NCI-H187 treated with DMSO at 0.1 percent for 48 hours (cell line): ENCODE measurements at regions not wholly inside any gene's neighbourhood (a gene's known extent, or its start where the extent isn't known, plus 50 kb on each side); places are given as distances from the start of the nearest gene placed in this dataset.

Experiments
- DNase-seq: peaks from one replicate; lab custom pipeline; 2025; lab: John Stamatoyannopoulos, UW

GRCh38 chr13:59545007-59545406 is 618.7 kb downstream of the DIAPH3 start:
- DNase-seq, result no peak

- DNase-seq, result no peak
Measured at GRCh38 chr13:59546178-59546577, 617.5 kb downstream of the DIAPH3 start.

GRCh38 chr13:59547950-59548349 is 615.8 kb downstream of the DIAPH3 start:
- no peak for DNase-seq

- DNase-seq, result no peak
Measured at GRCh38 chr13:59562924-59563323, 600.8 kb downstream of the DIAPH3 start.

- no peak for DNase-seq
Measured at GRCh38 chr13:59566561-59566960, 597.2 kb downstream of the DIAPH3 start.

- no peak for DNase-seq
Measured at GRCh38 chr13:59568306-59568705, 595.4 kb downstream of the DIAPH3 start.

- DNase-seq, result no peak
Measured at GRCh38 chr13:59570204-59570603, 593.5 kb downstream of the DIAPH3 start.

- DNase-seq, result no peak
Measured at GRCh38 chr13:59584101-59584500, 579.6 kb downstream of the DIAPH3 start.

- DNase-seq, result no peak
Measured at GRCh38 chr13:59584761-59585670, 578.7 kb downstream of the DIAPH3 start.

- DNase-seq, result no peak
Measured at GRCh38 chr13:59587030-59587429, 576.7 kb downstream of the DIAPH3 start.

GRCh38 chr13:59587971-59588716 is 575.6 kb downstream of the DIAPH3 start:
- no peak for DNase-seq

GRCh38 chr13:59588717-59589067 is 575.0 kb downstream of the DIAPH3 start:
- no peak for DNase-seq

- no peak for DNase-seq
Measured at GRCh38 chr13:59601993-59602392, 561.7 kb downstream of the DIAPH3 start.

GRCh38 chr13:59603646-59604045 is 560.1 kb downstream of the DIAPH3 start:
- DNase-seq, result no peak

GRCh38 chr13:59607172-59607571 is 556.6 kb downstream of the DIAPH3 start:
- DNase-seq, result no peak

- no peak for DNase-seq
Measured at GRCh38 chr13:59607780-59608233, 555.9 kb downstream of the DIAPH3 start.

GRCh38 chr13:59609421-59609820 is 554.3 kb downstream of the DIAPH3 start:
- DNase-seq, result no peak
